Transverse colon (tissue), 4 donors: ENCODE measurements at regions not wholly inside any gene's neighbourhood (a gene's known extent, or its start where the extent isn't known, plus 50 kb on each side); places are given as distances from the start of the nearest gene placed in this dataset.

Experiments
- DNase-seq: peaks from one replicate; pipeline ENCODE4 v3.0.0-alpha.2; 2019
- H3K27ac ChIP-seq, 4 donors: fragments of 200-600 bp; sonication (generic); 2 replicates each; pipeline ENCODE4 v1.5.1; 2016 to 2018; ENCODE audit warnings: inconsistent platforms in 4 of 4
- H3K27me3 ChIP-seq: fragments of 200-600 bp; sonication (generic); 2 replicates; pipeline ENCODE4 v1.5.1; 2017; ENCODE audit warnings: inconsistent platforms
- H3K36me3 ChIP-seq, 4 donors: fragments of 200-600 bp; sonication (generic); 2 replicates each; pipeline ENCODE4 v1.5.1; 2017 to 2019; ENCODE audit warnings: inconsistent platforms in 4 of 4
- H3K4me1 ChIP-seq, 4 donors: fragments of 200-600 bp; sonication (generic); 2 replicates each; pipeline ENCODE4 v1.5.1; 2017 to 2020; ENCODE audit warnings: inconsistent platforms in 4 of 4
- H3K4me3 ChIP-seq, 4 donors: fragments of 200-600 bp; sonication (generic); 1 replicate in 1 of 4; 2 replicates in 3 of 4; pipeline versions ENCODE4 v1.5.1 to v1.6.1; 2017 to 2019; ENCODE audit warnings: inconsistent platforms in 4 of 4
- H3K9me3 ChIP-seq, 2 donors: fragments of 200-600 bp; sonication (generic); 2 replicates each; pipeline ENCODE4 v1.5.1; 2017 to 2019; ENCODE audit warnings: inconsistent platforms in 2 of 2
- CTCF ChIP-seq, 5 experiments: fragments of 200-600 bp in 3 of 5; fragments of 450-650 bp in 2 of 5; sonication (generic) in 3 of 5; IDR thresholded peaks; 1 replicate in 2 of 5; 2 replicates in 3 of 5; pipeline ENCODE4 v1.5.1; 2016 to 2017; ENCODE audit warnings: antibody characterized with exemption in 5 of 5, inconsistent platforms in 3 of 5, mild to moderate bottlenecking in 2 of 5, moderate library complexity in 1 of 5
- EP300 ChIP-seq: sonication (generic); formaldehyde crosslinking; IDR thresholded peaks from one replicate; pipeline ENCODE4 v1.6.1; 2017; ENCODE audit warnings: antibody characterized with exemption, low read depth
- POLR2A ChIP-seq: fragments of 450-650 bp; IDR thresholded peaks from one replicate; pipeline ENCODE4 v1.6.1; 2016; ENCODE audit warnings: antibody characterized with exemption, mild to moderate bottlenecking, moderate library complexity
- POLR2AphosphoS5 ChIP-seq, 3 donors: sonication (generic); formaldehyde crosslinking; IDR thresholded peaks; one replicate each; pipeline ENCODE4 v1.6.1; 2016; ENCODE audit warnings: antibody characterized with exemption in 3 of 3
- WGBS, 2 donors: methylation state at CpG; one replicate each; pipeline ENCODE4 v1.1.5; 2018; ENCODE audit warnings: low coverage in 1 of 2; 5-methylcytosine and 5-hydroxymethylcytosine counted together
- in situ Hi-C, 4 donors: fragments of 200-750 bp; cut with MboI; loops; one replicate each; pipeline versions ENCODE4 v1.15.0 to v1.15.1; 2017; ENCODE audit warnings: low sequenced_read_pairs in 3 of 4, low pct_ligation_motif_present in 1 of 4, low pct_unique_long_range_greater_than_20kb in 1 of 4
- intact Hi-C: fragments of 100-400 bp; cut with DNase I; formaldehyde crosslinking; loops from one replicate; pipeline ENCODE4 v1.15.1; 2023; ENCODE audit warnings: low total_unique reads

- H3K36me3 ChIP-seq: no peaks in the 10 kb centered on the region
- H3K4me1 ChIP-seq: no peaks in the 10 kb centered on the region
- intact Hi-C loops (no loop called here), in situ Hi-C loops (no loop called here)
- DNase-seq: no peak
- 77% methylated on average over 7 of the region's 7 CpGs; no CpG with 5 or more reads in 1 of the 2 donors for WGBS, 2 donors
- TF ChIP-seq POLR2A: no peak
- TF ChIP-seq POLR2AphosphoS5 (IDR thresholded peaks at IDR 0.05): no peak
- no peak for TF ChIP-seq CTCF (IDR thresholded peaks at IDR 0.05)
- TF ChIP-seq EP300: no peak
- no peak overlapping the region for H3K27ac ChIP-seq
- H3K4me3 ChIP-seq: no peak overlapping the region
- H3K9me3 ChIP-seq: no peaks in the 10 kb centered on the region
- peaks cover 4% of the 10 kb centered on the region for H3K27me3 ChIP-seq
Measured at GRCh38 chr15:88987591-88987933, 74.4 kb upstream of the MFGE8 start.

DNA sequence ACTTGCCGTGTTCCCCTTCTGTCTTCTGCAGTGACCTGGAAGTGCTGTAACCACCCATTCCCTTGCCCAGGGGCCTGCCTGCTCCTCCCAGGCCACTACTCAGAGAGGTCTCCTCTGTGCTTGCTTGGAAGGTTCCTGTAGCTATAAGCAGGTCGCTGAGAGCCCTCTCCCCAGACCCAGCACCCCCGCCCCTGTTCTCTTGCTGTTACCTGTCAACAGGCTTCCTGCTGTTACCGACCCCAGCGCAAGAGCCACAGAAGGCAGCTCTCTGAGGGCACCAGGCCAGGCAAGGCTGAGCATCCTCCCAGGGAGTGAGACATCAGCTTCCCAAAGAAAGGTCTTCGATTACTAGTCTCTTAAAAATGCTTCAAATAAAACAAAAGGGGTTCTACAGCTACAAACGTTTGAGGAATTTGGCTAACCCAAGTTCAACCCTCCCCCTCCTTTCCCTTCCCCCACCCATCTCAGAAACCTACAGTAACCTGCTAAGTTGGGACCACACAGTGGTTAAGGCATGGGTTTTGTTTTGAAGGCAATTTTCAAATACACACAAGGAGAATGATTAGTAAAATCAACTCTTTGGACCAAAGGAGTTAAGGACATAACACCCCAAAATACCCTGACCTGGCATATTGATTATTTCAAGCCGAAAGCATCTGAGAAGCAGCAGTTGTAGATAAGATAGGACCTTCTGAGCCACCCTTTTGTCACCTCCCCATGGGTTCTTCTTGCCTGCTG is 74.9 kb upstream of the MFGE8 start:
- WGBS, 2 donors: 67 to 71% methylated on average over 7 to 8 of the region's 8 CpGs
- Histone ChIP-seq H3K27me3 (peaks cover 4% of the 10 kb centered on the region), H3K4me3 (no peak overlapping the region), H3K27ac (no peak overlapping the region), H3K4me1 (no peaks in the 10 kb centered on the region), H3K36me3 (no peaks in the 10 kb centered on the region), H3K9me3 (no peaks in the 10 kb centered on the region)
- in situ Hi-C loops: no loop called here
- no peak for DNase-seq
- intact Hi-C loops: no loop called here
- no peak for TF ChIP-seq CTCF (IDR thresholded peaks at IDR 0.05)
- no peak for TF ChIP-seq EP300
- TF ChIP-seq POLR2AphosphoS5 (IDR thresholded peaks at IDR 0.05): no peak
- TF ChIP-seq POLR2A: no peak

DNA sequence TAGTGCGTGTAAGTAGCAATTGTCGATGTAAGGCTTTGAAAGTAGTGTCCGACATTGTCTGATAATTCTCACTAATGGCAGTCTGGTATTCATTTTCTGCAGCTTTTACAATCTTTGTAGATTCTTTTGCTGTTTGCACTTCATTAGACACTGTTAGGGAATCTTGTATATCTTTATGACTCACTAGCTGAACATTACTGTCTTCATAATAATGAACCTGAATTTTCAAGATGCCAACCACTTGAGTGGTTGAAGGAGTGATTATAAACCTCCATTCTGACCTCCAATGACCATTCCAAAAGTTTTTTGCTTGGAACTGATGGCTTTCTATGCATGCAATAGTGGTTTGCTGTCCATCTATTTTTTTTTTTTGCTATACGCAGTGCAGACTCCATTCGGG is 76.4 kb upstream of the MFGE8 start:
- Histone ChIP-seq H3K4me3 (no peak overlapping the region), H3K27me3 (peaks cover 4% of the 10 kb centered on the region), H3K9me3 (no peaks in the 10 kb centered on the region), H3K4me1 (no peaks in the 10 kb centered on the region), H3K36me3 (no peaks in the 10 kb centered on the region), H3K27ac (no peak overlapping the region)
- intact Hi-C loops: no loop called here
- in situ Hi-C loops: no loop called here
- DNase-seq: no peak
- TF ChIP-seq POLR2AphosphoS5 (IDR thresholded peaks at IDR 0.05) (no peak), CTCF (IDR thresholded peaks at IDR 0.05) (no peak), POLR2A (no peak), EP300 (no peak)
- WGBS, 2 donors: 68 to 86% methylated on average over 5 of the region's 5 CpGs

DNA sequence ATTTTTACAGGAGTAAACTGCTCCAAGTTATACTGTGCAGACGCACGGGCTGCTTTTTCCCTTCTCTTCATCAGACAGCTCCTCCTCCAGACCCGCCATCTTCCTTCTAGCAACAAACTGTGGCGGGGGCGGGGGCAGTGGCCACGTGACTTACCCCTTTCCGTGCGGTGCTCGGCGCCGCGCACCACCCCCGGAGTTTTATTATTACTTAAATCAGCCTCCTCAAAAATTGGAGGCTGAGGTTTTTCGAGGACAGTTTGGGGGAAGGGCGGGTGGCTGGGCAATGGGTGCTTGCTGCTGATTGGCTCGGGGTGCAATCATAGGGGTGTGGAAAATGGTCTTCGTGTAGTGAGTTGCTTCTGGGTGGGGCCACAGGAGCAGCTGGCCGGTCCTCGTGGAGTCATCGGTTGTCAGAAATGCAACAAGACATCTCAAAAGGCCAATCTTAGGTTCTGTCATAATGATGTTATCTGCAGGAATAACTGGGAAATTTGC is 77.1 kb upstream of the MFGE8 start:
- H3K9me3 ChIP-seq: no peaks in the 10 kb centered on the region
- H3K4me1 ChIP-seq: no peaks in the 10 kb centered on the region
- in situ Hi-C loops (no loop called here), intact Hi-C loops (no loop called here)
- H3K27me3 ChIP-seq: peaks cover 4% of the 10 kb centered on the region
- DNase-seq: no peak
- H3K36me3 ChIP-seq: no peaks in the 10 kb centered on the region
- H3K27ac ChIP-seq: no peak overlapping the region
- TF ChIP-seq CTCF (IDR thresholded peaks at IDR 0.05) (no peak), POLR2AphosphoS5 (IDR thresholded peaks at IDR 0.05) (no peak), POLR2A (no peak), EP300 (no peak)
- WGBS, 2 donors: 10 to 81% methylated on average over 2 to 20 of the region's 20 CpGs
- no peak overlapping the region for H3K4me3 ChIP-seq
